ENCODE measurements at regions not wholly inside any gene's neighbourhood (a gene's known extent, or its start where the extent isn't known, plus 50 kb on each side); places are given as distances from the start of the nearest gene placed in this dataset.

GRCh38 chr7:10429511-10429910 lies 544.2 kb upstream of the PHF14 start:
- no peak overlapping the region for H3K27ac Mint-ChIP-seq
- Histone ChIP-seq H2AFZ (ENCODE audit: insufficient read depth, low read depth, low read length, poor library complexity, severe bottlenecking) (no peak overlapping the region), H3K27me3 (ENCODE audit: control insufficient read depth in 2 of 2, insufficient read depth in 2 of 2, low read length in 2 of 2) (no peaks in the 10 kb centered on the region), H3K9ac (ENCODE audit: insufficient read depth, low read length, poor library complexity, severe bottlenecking) (no peak overlapping the region), H4K20me1 (ENCODE audit: insufficient read depth, low read length) (no peaks in the 10 kb centered on the region), H3K4me2 (replicated peaks; ENCODE audit: extremely low read depth, low read length, poor library complexity, severe bottlenecking) (no peak overlapping the region), H3K36me3 (replicated peaks in 1 of 2; ENCODE audit: control insufficient read depth in 1 of 2, insufficient read depth in 2 of 2, low read length in 2 of 2) (no peaks in the 10 kb centered on the region), H3K4me3 (replicated peaks in 1 of 3; ENCODE audit: low read depth in 2 of 3, low read length in 3 of 3) (no peak overlapping the region), H3K27ac (ENCODE audit: low read depth in 1 of 2, low read length in 2 of 2) (no peak overlapping the region), H3K79me2 (ENCODE audit: insufficient read depth, low read length) (no peaks in the 10 kb centered on the region), H3K9me3 (replicated peaks in 1 of 2; ENCODE audit: control insufficient read depth in 1 of 2, insufficient read depth in 1 of 2, low read length in 2 of 2) (peaks cover 0 to 5% of the 10 kb centered on the region in 2 donors), H3K4me1 (ENCODE audit: control insufficient read depth in 1 of 2, insufficient read depth in 2 of 2, low read length in 2 of 2) (no peaks in the 10 kb centered on the region)
- DNase-seq: no peak
- peaks cover 0 to 13% (median 3%) of the 10 kb centered on the region in 7 donors for H3K9me3 Mint-ChIP-seq
- H3K36me3 Mint-ChIP-seq: no peaks in the 10 kb centered on the region
- no peak overlapping the region for H3K4me3 Mint-ChIP-seq
- no peaks in the 10 kb centered on the region for H3K4me1 Mint-ChIP-seq
- no peak for TF ChIP-seq CTCF (IDR thresholded peaks at IDR 0.05)
- intact Hi-C loops (cut with micrococcal nuclease): no loop called here
- WGBS (ENCODE audit: insufficient coverage): 100% methylated on average over 1 of the region's 1 CpG
- H3K27me3 Mint-ChIP-seq (ENCODE audit: low read depth in 3 of 3): no peaks in the 10 kb centered on the region

GRCh38 chr7:10436302-10436701 lies 537.4 kb upstream of the PHF14 start:
- no peak overlapping the region for H3K9ac ChIP-seq (ENCODE audit: insufficient read depth, low read length, poor library complexity, severe bottlenecking)
- H4K20me1 ChIP-seq (ENCODE audit: insufficient read depth, low read length): no peaks in the 10 kb centered on the region
- H3K4me3 Mint-ChIP-seq: no peak overlapping the region
- no peaks in the 10 kb centered on the region for H3K27me3 ChIP-seq (ENCODE audit: control insufficient read depth in 2 of 2, insufficient read depth in 2 of 2, low read length in 2 of 2)
- H3K4me2 ChIP-seq (replicated peaks; ENCODE audit: extremely low read depth, low read length, poor library complexity, severe bottlenecking): no peak overlapping the region
- no peak for DNase-seq
- no CpG with 5 or more reads among the region's 2 CpGs for WGBS (ENCODE audit: insufficient coverage)
- no peak for TF ChIP-seq CTCF (IDR thresholded peaks at IDR 0.05)
- no peak overlapping the region for H3K27ac ChIP-seq (ENCODE audit: low read depth in 1 of 2, low read length in 2 of 2)
- H3K4me1 ChIP-seq (ENCODE audit: control insufficient read depth in 1 of 2, insufficient read depth in 2 of 2, low read length in 2 of 2): no peaks in the 10 kb centered on the region
- peaks cover 0 to under 1% of the 10 kb centered on the region in 2 donors for H3K9me3 ChIP-seq (replicated peaks in 1 of 2; ENCODE audit: control insufficient read depth in 1 of 2, insufficient read depth in 1 of 2, low read length in 2 of 2)
- no peak overlapping the region for H3K27ac Mint-ChIP-seq
- H3K4me3 ChIP-seq (replicated peaks in 1 of 3; ENCODE audit: low read depth in 2 of 3, low read length in 3 of 3): no peak overlapping the region
- no peaks in the 10 kb centered on the region for H3K79me2 ChIP-seq (ENCODE audit: insufficient read depth, low read length)
- peaks cover 0 to 1% (median 0%) of the 10 kb centered on the region in 3 donors for H3K27me3 Mint-ChIP-seq (ENCODE audit: low read depth in 3 of 3)
- H2AFZ ChIP-seq (ENCODE audit: insufficient read depth, low read depth, low read length, poor library complexity, severe bottlenecking): no peak overlapping the region
- intact Hi-C loops (cut with micrococcal nuclease): no loop called here
- H3K36me3 Mint-ChIP-seq: no peaks in the 10 kb centered on the region
- H3K36me3 ChIP-seq (replicated peaks in 1 of 2; ENCODE audit: control insufficient read depth in 1 of 2, insufficient read depth in 2 of 2, low read length in 2 of 2): no peaks in the 10 kb centered on the region
- no peaks in the 10 kb centered on the region for H3K4me1 Mint-ChIP-seq
- peaks cover 0 to 22% (median 7%) of the 10 kb centered on the region in 7 donors for H3K9me3 Mint-ChIP-seq
